Muscle of leg (tissue), 3 donors: ENCODE measurements at regions not wholly inside any gene's neighbourhood (a gene's known extent, or its start where the extent isn't known, plus 50 kb on each side); places are given as distances from the start of the nearest gene placed in this dataset.

Experiments used
- DNase-seq: peaks from one replicate; pipeline ENCODE4 v3.0.0; 2013
- H3K27ac ChIP-seq: one replicate; pipeline ENCODE4 v1.5.1; 2013; ENCODE audit warnings: mild to moderate bottlenecking, low read length, control low read depth
- H3K27me3 ChIP-seq: one replicate; pipeline ENCODE4 v1.6.1; 2013; ENCODE audit warnings: low read length; ENCODE audit not compliant: control insufficient read depth, insufficient read depth
- H3K36me3 ChIP-seq: one replicate; pipeline ENCODE4 v1.6.1; 2013; ENCODE audit warnings: low read length; ENCODE audit not compliant: control insufficient read depth, insufficient read depth
- H3K4me1 ChIP-seq: one replicate; pipeline ENCODE4 v1.6.1; 2013; ENCODE audit warnings: low read length; ENCODE audit not compliant: control insufficient read depth, insufficient read depth
- H3K4me3 ChIP-seq: one replicate; pipeline ENCODE4 v1.5.1; 2013; ENCODE audit warnings: low read length, control low read depth
- H3K9me3 ChIP-seq: replicated peaks from 2 replicates; pipeline ENCODE4 v1.6.1; 2013; ENCODE audit warnings: low read depth, low read length; ENCODE audit not compliant: control insufficient read depth
- WGBS: methylation state at CpG from one replicate; pipeline ENCODE4 v1.1.5; 2013; ENCODE audit warnings: missing lambda C conversion rate; ENCODE audit not compliant: insufficient coverage; 5-methylcytosine and 5-hydroxymethylcytosine counted together

DNA sequence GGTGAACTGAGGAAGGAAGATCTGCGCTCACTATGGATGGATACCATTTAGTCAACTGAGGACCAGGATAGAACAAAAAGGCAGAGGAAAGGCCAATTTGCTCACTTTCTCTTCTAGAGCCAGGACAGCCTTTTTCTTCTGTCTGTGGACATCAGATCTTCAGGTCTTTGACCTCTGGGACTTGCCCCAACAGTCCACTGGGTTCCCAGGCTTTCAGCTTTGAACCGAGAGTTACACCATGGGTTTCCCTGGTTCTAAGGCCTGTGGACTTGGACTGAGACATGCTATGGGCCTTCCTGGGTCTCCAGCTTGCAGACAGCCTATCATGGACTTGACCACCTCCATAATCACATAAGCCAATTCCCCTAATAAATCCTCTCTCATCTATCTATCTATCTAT lies 232.0 kb downstream of the IPO8 start:
- no peaks in the 10 kb centered on the region for H3K27me3 ChIP-seq

GRCh38 chr12:30462249-30462648 lies 233.4 kb downstream of the IPO8 start:
- H3K9me3 ChIP-seq: no peaks in the 10 kb centered on the region
- no peaks in the 10 kb centered on the region for H3K27me3 ChIP-seq
- H3K4me3 ChIP-seq: no peak overlapping the region
- no peak overlapping the region for H3K27ac ChIP-seq
- 50% methylated on average over 1 of the region's 1 CpG for WGBS
- no peak for DNase-seq
- peaks cover 2% of the 10 kb centered on the region for H3K4me1 ChIP-seq
- H3K36me3 ChIP-seq: no peaks in the 10 kb centered on the region

More for the DNA sequence above, 232.0 kb downstream of the IPO8 start:
- Histone ChIP-seq H3K27ac (no peak overlapping the region), H3K36me3 (no peaks in the 10 kb centered on the region), H3K9me3 (no peaks in the 10 kb centered on the region), H3K4me1 (peaks cover 2% of the 10 kb centered on the region), H3K4me3 (no peak overlapping the region)
- WGBS: 89% methylated on average over 2 of the region's 2 CpGs
- no peak for DNase-seq

GRCh38 chr12:30461026-30461615 lies 234.5 kb downstream of the IPO8 start:
- no peaks in the 10 kb centered on the region for H3K4me1 ChIP-seq

DNA sequence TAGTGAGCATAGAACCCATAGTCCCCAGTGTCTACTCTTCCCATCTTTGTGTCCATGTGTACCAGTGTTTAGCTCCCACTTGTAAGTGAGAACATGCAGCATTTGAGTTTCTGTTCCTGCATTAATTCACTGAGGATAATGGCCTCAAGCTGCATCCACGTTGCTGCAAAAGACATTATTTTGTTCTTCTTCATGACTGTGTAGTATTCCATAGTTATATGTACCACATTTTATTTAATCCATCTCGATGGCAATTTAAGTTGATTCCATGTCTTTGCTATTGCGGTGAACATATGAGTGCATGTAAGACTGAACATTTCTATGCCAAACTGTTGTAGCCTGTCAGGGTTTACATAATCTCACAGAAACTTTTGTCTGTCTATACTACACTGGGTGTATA lies 237.2 kb downstream of the IPO8 start:
- DNase-seq: no peak
- Histone ChIP-seq H3K27ac (no peak overlapping the region), H3K27me3 (no peaks in the 10 kb centered on the region), H3K4me3 (no peak overlapping the region), H3K36me3 (no peaks in the 10 kb centered on the region), H3K9me3 (no peaks in the 10 kb centered on the region), H3K4me1 (no peaks in the 10 kb centered on the region)
- no CpG with 5 or more reads among the region's 3 CpGs for WGBS

More at GRCh38 chr12:30461026-30461615, 234.5 kb downstream of the IPO8 start:
- Histone ChIP-seq H3K9me3 (no peaks in the 10 kb centered on the region), H3K27ac (no peak overlapping the region), H3K27me3 (no peaks in the 10 kb centered on the region), H3K36me3 (no peaks in the 10 kb centered on the region), H3K4me3 (no peak overlapping the region)
- DNase-seq: no peak

GRCh38 chr12:30457621-30458289 lies 237.9 kb downstream of the IPO8 start:
- DNase-seq: peak; percentile 60
- Histone ChIP-seq H3K27ac (no peak overlapping the region), H3K4me3 (no peak overlapping the region), H3K4me1 (no peaks in the 10 kb centered on the region), H3K36me3 (no peaks in the 10 kb centered on the region), H3K27me3 (no peaks in the 10 kb centered on the region), H3K9me3 (no peaks in the 10 kb centered on the region)
- WGBS: no CpG with 5 or more reads among the region's 3 CpGs

- Histone ChIP-seq H3K4me3 (no peak overlapping the region), H3K9me3 (peaks cover 5% of the 10 kb centered on the region), H3K27me3 (no peaks in the 10 kb centered on the region), H3K4me1 (no peaks in the 10 kb centered on the region), H3K27ac (no peak overlapping the region), H3K36me3 (no peaks in the 10 kb centered on the region)
- no CpG with 5 or more reads among the region's 2 CpGs for WGBS
- no peak for DNase-seq
Observed at GRCh38 chr12:30450872-30451271, 244.8 kb downstream of the IPO8 start.

GRCh38 chr12:30450226-30450625 lies 245.4 kb downstream of the IPO8 start:
- Histone ChIP-seq H3K4me1 (no peaks in the 10 kb centered on the region), H3K36me3 (no peaks in the 10 kb centered on the region)

GRCh38 chr12:30448038-30448437 lies 247.6 kb downstream of the IPO8 start:
- H3K27me3 ChIP-seq: no peaks in the 10 kb centered on the region

More at GRCh38 chr12:30450226-30450625, 245.4 kb downstream of the IPO8 start:
- Histone ChIP-seq H3K27me3 (no peaks in the 10 kb centered on the region), H3K9me3 (peaks cover 5% of the 10 kb centered on the region), H3K27ac (no peak overlapping the region), H3K4me3 (no peak overlapping the region)
- no peak for DNase-seq

DNA sequence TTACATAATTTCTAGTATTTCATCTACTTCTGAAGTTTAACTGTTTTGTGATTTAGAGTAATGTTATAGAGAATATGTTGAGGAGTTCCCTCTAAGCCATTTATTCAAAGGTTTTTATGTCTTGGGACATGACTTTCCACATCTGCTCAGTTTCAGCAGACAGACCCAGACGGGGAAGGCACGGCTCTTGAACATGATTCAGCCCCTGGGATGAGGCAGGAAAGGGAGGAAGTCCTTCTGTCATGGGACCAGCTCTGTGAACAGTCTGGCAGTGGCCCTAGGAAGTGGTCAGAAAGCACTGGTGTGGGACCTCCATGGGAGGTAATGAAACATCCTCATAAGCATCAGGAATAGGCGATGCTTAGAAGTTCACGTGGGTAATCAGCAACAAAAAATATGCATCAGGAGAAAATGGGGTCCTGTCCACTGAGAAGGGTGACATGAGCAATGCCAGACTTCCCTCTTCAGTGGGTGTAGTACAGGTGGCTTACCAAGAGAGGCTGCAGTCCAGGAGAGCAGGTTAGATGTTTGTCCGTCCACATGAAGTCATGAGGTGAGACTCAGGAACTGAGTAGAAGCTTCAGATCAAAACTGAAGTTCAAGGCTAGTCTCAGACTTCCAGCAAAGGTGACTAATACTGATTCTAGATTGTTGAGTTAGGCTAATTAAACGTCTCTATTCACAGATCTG lies 248.5 kb downstream of the IPO8 start:
- Histone ChIP-seq H3K27ac (no peak overlapping the region), H3K27me3 (no peaks in the 10 kb centered on the region), H3K4me1 (no peaks in the 10 kb centered on the region), H3K9me3 (peaks cover 5% of the 10 kb centered on the region), H3K36me3 (no peaks in the 10 kb centered on the region), H3K4me3 (no peak overlapping the region)
- WGBS: 66% methylated on average over 5 of the region's 6 CpGs
- no peak for DNase-seq

More at GRCh38 chr12:30448038-30448437, 247.6 kb downstream of the IPO8 start:
- Histone ChIP-seq H3K9me3 (peaks cover 5% of the 10 kb centered on the region), H3K4me1 (no peaks in the 10 kb centered on the region), H3K27ac (no peak overlapping the region), H3K36me3 (no peaks in the 10 kb centered on the region), H3K4me3 (no peak overlapping the region)
- DNase-seq: no peak
- WGBS: 86% methylated on average over 1 of the region's 2 CpGs

DNA sequence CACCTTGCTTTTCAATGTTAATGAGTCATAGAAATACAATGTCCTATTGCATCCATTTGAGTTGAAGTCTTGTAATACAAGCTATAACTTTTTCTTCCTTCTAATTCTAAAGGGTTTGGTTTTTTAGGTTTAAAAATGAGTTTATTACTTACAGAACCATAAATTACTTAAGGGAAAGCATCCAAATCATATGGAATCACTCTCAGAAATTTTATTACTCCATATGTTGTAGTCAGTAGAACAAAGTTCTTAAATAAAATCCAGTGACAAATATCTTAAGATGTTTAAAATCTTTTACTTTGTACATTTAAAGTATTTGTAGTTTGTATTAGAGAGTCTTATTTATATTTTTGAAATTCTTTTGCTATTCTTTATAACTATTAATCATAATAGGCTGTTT lies 253.2 kb downstream of the IPO8 start:
- peak; percentile 19 for DNase-seq
- H3K4me1 ChIP-seq: peaks cover under 1% of the 10 kb centered on the region
- H3K9me3 ChIP-seq: no peaks in the 10 kb centered on the region
- no peak overlapping the region for H3K27ac ChIP-seq
- no peak overlapping the region for H3K4me3 ChIP-seq
- H3K27me3 ChIP-seq: no peaks in the 10 kb centered on the region
- H3K36me3 ChIP-seq: no peaks in the 10 kb centered on the region
